Activated naive CD4-positive, alpha-beta T cell (primary cell): ENCODE measurements at regions not wholly inside any gene's neighbourhood (a gene's known extent, or its start where the extent isn't known, plus 50 kb on each side); places are given as distances from the start of the nearest gene placed in this dataset.
"Not testable (repeated sequence)": the region's sequence is repeated elsewhere in the genome, so short reads cannot be mapped to it uniquely, and the experiment has no call there.

Experiments used
- DNase-seq, 4 experiments: peaks; one replicate each; lab custom pipeline; 2025; lab: John Stamatoyannopoulos, UW

DNA sequence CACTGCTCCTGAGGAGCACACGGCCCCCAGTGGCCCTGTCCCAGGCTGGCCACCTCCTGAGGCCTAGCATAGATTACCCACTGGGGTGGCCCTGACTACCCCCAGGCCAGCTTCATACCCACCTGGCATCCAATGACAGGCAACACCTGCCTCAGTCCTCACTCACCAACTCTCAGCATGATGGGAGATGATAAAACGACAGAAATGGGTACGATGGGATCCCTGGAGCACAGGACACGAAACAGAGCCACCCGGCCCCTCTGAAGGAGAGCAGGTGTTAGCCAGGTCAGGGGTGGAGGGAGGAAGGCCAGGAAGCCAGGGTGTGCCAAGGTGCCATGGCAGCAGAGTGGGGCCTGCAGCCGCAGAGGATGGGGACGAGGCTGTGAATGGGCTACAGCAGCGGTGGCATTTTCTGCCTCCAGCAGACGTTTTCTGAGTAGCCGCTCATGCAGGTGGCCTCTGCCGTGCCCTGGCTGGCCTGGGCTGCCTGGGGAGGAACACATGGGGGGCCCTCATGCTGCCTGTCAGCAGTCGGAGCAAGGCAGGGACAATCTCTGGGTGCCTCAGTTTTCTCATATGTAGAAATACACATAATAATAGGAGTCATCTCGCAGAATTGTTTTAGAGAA, 50.2 kb upstream of the FGF3 start:
- no peak for DNase-seq

DNA sequence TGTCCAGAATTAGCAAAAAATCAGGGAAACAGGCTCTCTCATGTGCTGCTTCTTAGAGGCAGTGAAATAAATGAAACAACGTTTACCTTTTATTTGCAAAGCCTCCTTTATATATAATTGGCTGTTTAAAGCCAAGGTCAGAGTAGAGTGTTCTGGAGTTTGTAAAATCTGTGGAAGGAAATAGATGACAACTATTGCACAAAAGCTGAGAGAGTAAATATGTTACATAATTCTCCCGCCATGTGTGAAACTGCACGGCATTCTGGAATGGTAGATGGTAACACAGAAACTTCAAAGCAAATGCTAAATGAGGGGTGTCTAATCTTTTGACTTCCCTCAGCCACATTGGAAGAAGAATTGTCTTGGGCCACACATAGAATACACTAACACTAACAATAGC, 51.5 kb upstream of the FGF3 start:
- no peak for DNase-seq

DNA sequence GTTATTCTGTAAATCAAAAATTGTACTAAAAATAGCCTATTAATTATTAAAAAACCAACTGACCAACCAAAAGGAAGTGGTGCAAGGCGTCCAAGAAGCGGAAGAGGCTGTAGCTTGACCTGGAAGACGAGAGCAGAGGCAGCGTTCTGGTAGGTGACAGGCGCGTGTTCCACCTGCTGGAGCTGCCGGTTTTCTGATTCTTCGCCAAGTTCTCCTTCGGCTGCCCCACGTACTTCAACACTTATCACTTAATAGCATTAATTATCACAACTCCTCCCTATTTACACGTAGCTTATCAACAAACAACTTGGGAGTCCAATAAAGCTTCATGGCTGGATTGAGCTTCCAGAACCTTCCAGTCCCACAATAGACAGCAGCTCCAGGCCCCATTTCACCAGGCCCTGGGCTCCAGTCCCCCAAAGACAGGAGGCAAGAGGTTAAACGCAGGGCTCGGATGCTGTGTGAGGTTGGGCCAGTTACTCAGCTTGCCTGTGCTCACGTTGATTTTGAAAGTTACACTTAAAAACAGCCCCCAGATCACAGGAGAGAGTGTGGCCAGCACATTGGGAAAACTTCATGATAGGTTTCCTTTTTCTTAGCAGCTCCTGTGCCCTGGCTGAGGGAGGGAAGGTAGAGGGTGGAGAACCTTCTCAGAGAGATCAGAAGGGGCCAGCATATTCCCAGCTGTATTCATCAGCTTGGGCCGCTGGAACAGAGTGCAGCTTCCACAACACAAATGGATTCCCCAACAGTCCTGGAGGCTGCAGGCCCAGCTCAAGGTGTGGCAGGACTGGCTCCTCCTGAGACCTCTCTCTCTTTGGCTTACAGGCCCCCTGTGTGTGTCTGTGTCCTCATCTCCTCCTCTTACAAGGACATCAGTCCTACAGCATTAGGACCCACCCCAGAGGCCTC, 54.2 kb upstream of the FGF3 start:
- DNase-seq = no peak

DNA sequence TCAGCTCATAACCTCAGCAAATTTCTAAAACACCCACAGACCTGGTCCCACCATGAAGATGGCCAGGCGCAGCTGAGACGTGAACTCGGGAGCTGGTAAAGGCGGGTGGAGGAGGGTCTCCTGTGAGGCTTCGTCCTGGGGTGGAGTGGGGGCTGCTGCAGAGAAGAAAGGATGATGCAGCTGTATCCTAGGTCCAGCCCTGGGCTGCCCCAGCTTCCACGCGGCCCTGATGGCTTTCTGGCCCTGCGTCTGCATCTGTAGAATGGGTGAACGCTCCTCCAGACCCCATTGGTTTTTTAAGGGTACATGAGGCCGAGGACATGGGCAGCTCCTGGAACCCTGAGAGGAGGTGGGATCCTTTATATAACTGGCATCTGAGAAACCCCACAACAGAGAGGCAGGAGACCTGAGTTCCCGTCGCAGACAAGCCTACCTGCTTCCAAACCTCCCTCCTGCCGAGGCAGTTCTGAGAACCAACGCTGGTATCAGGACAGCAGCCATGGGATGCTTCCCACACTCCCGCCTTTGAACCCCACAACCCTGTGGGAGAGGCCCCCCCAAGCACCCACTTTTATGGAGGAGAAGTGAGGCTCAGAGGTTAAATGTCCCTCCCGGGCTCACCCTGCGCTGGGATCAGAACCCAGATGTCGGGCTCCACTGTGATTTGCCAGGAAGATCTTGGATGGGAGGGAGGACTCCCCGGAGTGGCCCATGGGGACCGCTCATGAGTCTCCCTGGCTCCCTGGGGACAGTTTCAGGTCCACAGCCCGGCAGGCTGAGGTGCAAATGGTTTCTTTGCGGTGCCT, 55.2 kb upstream of the FGF3 start:
- no peak for DNase-seq

DNA sequence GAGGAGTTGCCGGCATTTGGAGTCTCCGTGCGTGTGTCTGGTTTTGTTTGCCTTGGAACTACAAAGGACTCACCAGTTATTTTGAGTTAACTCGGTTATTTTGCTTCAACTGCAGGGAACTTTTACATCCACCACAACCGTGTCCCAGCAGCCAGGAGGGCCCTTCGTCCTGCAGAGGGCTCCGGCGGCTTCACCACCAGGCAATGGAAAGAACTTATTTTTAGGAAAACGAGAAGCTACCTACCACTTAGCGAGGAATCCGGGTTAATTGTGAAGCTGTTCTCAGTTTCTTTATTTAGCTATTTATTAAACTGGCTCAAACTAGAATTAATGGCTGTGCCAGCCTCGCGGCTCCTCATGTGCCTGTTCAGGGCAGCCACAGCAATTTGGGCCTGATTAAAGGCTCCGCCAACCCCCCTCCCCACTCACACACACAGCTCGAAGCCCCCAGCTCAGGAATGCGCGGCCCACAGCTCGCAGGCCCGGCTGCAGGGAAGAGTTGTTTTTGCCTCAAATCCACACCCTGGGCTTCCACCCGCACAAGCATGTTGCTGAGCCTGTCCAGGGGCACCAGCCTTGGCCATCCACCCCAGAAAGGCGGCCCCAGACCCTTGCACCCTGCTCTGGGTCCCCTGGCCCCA, 55.9 kb upstream of the FGF3 start:
- DNase-seq = no peak

DNA sequence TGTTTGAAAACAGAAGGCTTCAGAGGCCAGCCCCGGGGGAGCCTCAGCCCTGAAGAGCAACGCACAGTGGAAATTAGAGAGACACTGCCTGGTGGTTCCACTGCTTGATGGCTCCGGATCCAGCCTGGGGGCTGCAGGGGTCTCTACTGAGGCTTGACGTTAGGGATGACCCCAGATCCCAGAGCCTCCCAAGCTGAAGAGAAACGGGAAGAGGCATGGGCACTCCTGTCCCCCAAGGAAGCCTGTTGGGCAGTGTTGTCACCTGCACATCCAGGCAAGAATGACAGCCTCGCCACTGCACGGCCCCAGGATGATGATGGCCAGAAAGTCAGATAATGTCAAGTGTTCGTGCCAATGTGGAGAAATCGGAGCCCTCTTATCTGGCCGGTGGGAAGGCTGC, 56.8 kb upstream of the FGF3 start:
- no peak for DNase-seq

DNA sequence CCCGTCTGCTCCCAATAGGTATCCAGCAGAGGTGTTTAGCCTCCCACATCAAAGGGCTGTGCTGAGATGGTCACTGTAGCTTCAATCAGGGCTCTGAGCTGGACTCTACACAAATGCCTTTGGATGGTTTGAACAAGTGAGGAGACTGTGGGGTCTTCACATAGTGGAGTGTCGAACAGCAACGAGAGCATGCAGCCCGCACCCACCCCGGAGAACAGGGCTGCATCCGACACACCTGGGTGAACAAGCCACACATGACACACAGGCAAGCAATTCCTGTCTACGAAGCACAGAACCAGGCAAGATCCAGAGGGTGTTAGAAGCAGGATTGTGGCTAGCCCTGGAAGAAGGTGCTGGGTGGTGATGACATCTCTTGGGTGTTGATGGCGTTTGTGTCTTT, 58.0 kb upstream of the FGF3 start:
- no peak for DNase-seq

DNA sequence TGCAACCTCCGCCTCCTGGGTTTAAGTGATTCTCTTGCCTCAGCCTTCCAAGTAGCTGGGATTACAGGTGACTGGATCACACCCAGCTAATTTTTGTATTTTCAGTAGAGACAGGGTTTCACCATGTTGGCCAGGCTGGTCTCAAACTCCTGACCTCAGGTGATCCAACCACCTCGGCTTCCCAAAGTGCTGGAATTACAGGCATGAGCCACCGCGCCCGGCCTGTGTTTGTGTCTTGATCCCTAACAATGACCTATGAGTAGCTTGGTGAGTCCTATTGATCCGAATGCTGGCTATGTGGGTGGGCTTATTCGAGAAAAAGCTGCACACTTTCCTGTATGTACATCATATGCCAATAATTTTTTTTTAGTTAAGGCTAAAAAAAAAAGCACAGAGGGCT, 58.5 kb upstream of the FGF3 start:
- DNase-seq = not testable (repeated sequence)

DNA sequence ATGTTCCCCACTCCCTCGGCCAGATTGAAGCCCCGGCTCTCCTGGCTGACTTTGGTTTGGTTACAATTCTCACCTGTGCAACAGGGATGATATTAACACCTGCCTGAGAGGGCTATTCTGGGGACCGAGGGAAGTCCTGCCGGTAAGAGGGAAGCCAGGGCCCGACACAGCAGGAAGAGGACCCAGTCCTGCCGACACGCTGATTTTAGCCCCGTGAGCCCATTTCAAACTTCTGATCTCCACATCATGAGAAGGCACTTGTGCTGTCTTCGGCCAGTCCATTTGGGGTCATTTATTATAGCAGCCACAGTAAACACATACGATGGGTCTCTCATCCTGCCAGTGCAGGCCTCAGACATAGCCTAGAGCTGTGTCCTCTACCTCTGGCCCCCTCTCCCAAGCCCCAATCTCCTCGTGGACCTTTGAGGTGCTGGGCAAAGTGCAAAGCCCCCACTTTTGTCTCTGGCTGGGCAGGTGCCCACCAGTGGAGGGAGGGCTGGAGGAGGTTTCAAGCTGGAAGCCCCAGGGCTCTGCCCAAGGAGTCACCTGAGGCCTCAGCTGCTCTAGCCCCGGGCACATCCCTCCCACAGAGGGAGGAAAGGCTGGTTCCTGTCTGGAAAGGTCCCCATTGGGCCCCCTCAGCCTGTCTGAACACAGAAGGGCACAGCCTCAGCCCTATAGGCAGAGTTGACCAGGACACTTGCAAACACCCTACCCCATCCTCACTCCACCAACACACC, 59.1 kb upstream of the FGF3 start:
- no peak for DNase-seq

DNA sequence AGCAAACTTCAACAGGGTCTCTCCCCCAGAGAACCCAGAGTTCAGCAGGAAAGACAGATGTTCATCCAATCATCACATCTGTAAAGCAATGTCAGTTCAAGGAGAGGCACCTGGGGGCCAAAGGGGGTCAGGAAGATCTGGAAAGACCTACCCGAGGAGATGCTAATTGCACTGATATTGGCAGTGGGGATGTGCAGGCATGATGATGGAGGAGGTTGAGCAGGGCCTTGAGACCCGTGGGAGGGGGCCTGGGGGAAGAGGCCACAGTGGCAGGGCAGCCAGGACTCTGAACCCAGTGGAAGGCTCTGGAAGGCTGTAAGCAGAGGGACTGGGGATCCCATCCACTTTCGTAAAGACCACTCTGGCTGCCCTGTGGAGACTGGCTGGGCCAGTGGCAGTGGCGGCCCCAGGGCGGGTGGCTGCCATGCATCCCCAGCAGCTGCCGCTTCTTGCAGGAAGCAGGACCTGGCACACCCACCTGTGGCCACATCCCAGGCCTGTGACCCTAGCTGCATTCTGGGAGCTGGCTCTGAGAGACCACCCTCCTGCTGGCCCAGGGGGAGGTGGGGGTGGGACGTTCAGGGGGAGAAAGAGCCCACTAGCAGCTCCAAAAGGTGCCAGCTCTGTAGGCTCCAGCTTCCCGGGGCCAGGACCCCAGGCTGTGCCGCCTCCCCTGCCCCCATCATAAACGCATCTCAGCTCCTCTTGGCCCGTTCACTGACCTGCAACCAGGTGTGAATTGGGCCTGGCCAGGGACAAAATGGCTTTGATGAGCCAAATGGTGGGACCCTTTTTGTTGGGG, 59.9 kb upstream of the FGF3 start:
- no peak for DNase-seq

DNA sequence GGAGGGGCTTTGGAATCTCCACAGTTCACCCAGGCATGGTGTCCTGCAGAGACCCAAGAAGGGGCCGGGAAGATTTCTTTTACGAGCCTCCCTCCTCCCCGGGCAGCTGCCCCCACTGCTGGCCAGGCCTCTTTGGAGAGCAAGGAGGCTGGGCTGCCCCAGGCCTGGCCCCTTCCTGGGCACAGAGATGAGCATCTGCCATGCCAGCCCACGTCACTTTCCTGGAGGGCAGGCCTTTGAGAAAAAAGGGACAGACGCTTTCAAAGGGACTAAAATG, 60.5 kb upstream of the FGF3 start:
- no peak for DNase-seq

DNA sequence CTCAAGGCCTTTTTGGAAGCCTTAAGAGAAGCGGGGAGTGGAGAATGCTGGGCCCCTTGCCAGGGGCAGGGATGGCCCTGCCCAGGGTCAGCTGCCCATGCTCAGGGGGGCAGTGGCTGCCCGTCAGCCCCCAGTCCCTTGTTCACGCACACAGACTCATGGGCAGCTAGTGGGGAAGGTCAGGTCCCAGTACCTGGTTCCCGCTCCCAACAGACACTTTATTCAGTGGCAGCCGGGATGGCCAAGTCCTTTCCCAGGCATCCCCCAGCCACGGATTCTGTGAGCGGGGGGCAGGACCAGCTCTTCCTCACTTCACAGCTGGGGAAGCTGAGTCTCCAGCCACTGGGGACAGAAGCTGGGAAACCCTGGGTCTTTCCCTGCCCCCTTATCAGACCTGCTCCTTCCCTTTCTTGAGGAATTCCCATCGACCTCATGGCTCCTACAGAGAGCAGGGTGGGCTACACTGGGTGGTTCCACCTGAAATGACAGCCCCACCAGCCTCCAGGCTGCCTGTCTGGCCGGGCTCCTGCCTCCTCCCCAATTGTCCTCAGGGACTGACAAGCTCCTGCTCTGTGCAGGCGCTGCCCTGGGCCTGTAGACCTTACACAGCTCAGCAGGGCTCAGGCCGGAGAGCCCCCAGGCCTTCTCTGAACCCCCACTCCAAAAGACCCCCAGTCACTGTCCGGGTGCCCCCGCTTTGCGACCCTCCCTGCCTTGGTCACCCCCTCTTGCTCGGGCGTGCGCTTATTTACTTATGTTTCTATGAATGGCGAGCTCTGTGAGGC, 61.0 kb upstream of the FGF3 start:
- no peak for DNase-seq

DNA sequence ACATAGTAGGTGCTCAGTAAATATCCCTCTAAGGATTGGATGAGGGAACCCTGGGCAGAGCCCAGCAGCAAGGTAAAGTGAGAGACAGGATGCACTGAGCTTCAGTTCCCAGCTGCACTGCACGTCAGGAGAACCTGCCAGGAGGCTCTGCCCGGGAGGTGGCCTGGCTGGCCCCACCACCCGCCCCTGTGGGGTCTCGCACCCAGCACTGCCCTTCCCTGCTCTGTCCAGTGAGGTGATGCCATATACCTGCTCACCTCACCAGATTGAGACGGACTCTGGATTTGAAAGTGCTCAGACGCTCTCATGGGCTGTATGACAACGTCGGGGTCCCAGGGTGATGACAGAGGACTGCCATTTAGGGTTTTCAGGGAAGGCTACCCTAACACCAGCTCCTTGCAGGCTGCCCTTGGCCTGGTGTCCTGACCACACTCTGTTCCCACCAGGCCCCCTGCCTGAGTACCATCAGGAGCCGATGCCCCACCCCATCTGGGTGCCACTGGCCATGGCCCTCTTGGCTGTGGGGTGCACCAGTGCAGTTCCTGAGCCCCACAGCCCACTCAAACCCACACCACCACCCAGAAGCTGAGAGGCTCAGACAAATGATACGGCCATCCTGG, 61.7 kb upstream of the FGF3 start:
- no peak for DNase-seq

DNA sequence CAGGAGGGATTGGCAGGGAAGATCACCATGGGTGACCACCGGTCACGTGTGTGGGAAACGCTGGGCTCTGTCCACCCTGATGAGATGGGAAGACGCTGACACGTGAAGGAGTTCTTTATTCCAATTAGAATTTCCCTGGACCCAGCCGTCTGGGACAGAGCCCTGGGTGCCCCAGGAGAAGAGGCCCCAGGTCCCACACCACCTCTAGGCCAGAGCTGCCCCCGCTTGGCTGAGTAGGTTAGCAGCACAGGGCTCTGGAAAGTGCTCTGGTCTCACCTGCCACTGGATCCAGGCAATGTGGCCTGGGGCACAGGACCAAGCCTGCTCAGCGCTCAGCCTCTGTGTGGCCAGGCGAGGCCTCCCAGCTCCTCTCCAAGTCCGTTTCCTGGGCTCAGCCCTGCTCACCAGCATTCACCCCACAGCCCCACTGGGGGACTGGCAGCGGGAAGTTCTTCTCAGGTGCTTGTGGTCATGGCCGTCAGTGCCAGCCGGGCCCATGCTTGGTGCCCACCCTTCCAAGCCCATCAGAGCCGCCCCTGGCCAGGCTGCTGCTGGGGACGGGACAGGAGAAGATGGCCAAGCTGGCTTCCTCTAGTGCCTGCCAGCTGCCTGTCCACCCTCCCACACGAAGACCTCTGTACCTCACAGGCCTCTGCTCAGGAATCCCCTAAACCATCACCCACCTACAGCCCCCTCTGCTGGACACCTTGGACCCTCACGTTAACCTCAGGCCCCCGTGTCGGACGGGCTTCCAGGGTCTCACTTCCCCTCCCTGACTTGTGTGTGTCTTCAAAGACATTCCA, 62.5 kb upstream of the FGF3 start:
- no peak for DNase-seq

DNA sequence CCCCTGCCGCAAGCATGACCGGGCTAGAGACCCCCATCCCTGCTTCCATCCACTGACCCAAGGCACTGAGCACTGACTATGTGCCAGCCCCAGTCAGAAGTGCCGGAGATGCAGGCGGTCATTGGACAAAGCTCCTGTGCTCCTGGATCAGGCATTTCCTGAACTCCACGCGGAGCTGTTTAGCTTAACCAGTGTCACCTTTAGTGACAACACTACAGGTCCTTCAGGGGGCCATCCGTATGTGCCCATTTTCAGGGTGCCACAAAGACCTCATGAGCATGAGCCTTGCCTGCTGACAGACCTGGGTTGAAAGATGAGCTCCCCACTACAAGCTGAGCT, 63.0 kb upstream of the FGF3 start:
- no peak for DNase-seq

DNA sequence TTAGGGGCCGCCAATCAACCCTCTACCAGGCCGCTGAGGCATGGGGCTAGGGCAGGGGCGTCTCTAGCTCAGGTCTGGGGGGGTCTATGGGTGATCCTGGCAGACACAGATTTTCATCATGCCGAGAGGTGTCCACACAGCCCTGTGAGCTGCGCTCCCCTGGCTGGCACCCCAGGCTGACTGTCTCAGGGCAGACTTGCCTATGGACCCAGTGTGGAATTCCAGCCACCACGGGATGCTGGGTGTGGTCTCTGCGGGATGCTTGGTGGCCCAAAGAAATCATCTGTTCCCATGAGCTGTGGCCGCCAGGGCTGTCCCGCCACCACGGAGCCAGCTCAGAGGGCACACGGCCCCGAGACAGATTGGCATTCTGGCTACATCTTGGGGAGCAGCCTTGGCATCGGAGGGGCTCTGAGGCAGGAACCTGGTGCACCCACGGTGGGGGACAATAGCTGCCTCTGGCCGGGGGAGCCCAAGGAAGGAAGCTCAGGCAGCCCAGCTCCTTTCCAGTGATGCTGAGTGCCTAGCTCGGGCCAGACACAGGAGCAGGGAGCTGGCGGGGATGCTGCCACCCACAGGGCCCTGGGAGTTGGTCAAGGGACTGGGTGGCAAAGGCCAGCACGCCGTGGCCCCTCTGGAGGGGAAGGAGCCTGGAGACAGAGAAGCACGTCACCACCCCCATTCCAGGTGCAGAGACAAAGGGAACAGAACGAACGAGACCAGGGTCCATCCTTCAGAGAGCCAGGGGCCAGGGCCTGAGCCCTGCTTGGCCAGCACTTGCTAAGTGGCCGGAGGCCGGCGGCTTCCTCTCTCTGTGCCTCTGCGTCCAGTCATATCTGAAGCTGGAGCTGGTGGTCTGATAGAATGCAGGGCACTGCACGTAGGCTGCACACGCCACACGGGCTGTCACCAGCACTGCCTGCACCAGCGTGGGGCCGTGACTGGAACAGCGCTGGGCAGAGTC, 64.4 kb upstream of the FGF3 start:
- DNase-seq = no peak

DNA sequence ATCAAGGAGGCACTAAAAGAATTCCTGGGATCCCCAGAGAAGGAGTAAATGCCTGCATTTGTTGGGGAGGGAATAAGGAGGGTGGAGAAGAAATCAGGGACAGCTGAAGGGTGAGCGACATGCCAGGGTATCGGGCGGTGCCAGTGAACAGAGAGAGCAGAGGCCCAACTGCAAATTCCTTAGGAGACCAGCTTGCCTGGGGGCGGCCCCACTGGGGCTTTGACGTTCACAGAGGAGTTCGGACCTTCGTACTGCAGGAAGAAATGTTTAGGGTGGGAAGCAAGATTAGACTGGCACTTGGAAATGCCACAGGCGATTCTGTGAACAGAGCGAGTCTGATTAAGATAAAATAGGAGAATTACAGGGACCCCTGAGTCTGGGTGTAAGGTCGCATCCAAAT, 65.1 kb upstream of the FGF3 start:
- no peak for DNase-seq

DNA sequence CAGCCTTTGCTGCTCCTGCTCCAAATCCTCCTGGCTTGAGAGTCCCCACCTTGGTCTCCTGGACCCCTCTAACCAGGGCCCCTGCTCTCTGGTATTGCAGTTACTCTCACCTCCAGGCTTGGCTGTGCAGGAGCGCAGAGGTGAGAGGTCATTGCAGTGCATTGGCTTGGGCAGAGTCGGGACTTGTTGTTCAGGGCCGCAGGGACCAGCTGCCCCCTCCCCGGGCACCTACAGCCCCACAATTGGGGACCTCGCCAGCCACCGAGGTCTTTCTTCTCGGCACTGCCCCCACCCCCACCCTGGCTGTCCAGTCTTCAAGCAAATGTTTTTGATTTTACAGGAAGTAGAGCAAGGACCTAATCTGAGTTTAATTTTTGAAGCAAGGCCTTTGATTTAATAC, 65.5 kb upstream of the FGF3 start:
- no peak for DNase-seq
